ENCODE measurements at regions not wholly inside any gene's neighbourhood (a gene's known extent, or its start where the extent isn't known, plus 50 kb on each side); places are given as distances from the start of the nearest gene placed in this dataset.

GRCh38 chr5:97624886-97625285 lies 441.8 kb upstream of the RIOK2 start:
- no peaks in the 10 kb centered on the region for H3K4me1 ChIP-seq (ENCODE audit: insufficient read depth, low read length, poor library complexity, severe bottlenecking)
- no TSS peak for BruUV-seq (replicated peaks)
- no peak overlapping the region for H3K4me3 ChIP-seq (ENCODE audit: low read depth, low read length, poor library complexity, severe bottlenecking)
- H3K36me3 ChIP-seq (ENCODE audit: insufficient read depth, low read length, poor library complexity, severe bottlenecking) = no peaks in the 10 kb centered on the region
- POLR2A ChIA-PET (ENCODE audit: low non-redundant PET) = no interaction called here
- no peak for DNase-seq (ENCODE audit: low spot score)
- H3K27me3 ChIP-seq (replicated peaks; ENCODE audit: insufficient read depth, low read depth, low read length, poor library complexity) = no peaks in the 10 kb centered on the region
- H3K27ac ChIP-seq (ENCODE audit: low read depth, low read length, poor library complexity, severe bottlenecking) = no peak overlapping the region
- intact Hi-C loops (cut with micrococcal nuclease; ENCODE audit: unreplicated experiment) = no loop called here
- CTCF ChIA-PET = no interaction called here
- TF ChIP-seq CTCF (conservative IDR thresholded peaks at IDR 0.05; ENCODE audit: low read depth, low read length) (no peak), EZH2 (IDR thresholded peaks at IDR 0.05; ENCODE audit: borderline replicate concordance, low read depth, low read length, poor library complexity, severe bottlenecking) (no peak)
- H3K9me3 ChIP-seq (ENCODE audit: low read depth, low read length, poor library complexity, severe bottlenecking) = no peaks in the 10 kb centered on the region

GRCh38 chr5:97627272-97627671 lies 444.2 kb upstream of the RIOK2 start:
- POLR2A ChIA-PET (ENCODE audit: low non-redundant PET) = no interaction called here
- TF ChIP-seq EZH2 (IDR thresholded peaks at IDR 0.05; ENCODE audit: borderline replicate concordance, low read depth, low read length, poor library complexity, severe bottlenecking) = no peak
- no peak for TF ChIP-seq CTCF (conservative IDR thresholded peaks at IDR 0.05; ENCODE audit: low read depth, low read length)
- Histone ChIP-seq H3K4me1 (ENCODE audit: insufficient read depth, low read length, poor library complexity, severe bottlenecking) (no peaks in the 10 kb centered on the region), H3K27me3 (replicated peaks; ENCODE audit: insufficient read depth, low read depth, low read length, poor library complexity) (no peaks in the 10 kb centered on the region), H3K36me3 (ENCODE audit: insufficient read depth, low read length, poor library complexity, severe bottlenecking) (no peaks in the 10 kb centered on the region), H3K4me3 (ENCODE audit: low read depth, low read length, poor library complexity, severe bottlenecking) (no peak overlapping the region), H3K27ac (ENCODE audit: low read depth, low read length, poor library complexity, severe bottlenecking) (no peak overlapping the region), H3K9me3 (ENCODE audit: low read depth, low read length, poor library complexity, severe bottlenecking) (peaks cover 3% of the 10 kb centered on the region)
- BruUV-seq (replicated peaks) = no TSS peak
- intact Hi-C loops (cut with micrococcal nuclease; ENCODE audit: unreplicated experiment) = no loop called here
- CTCF ChIA-PET = no interaction called here
- DNase-seq (ENCODE audit: low spot score) = no peak

GRCh38 chr5:97628031-97628430 lies 445.0 kb upstream of the RIOK2 start:
- ChIA-PET CTCF (no interaction called here), POLR2A (ENCODE audit: low non-redundant PET) (no interaction called here)
- Histone ChIP-seq H3K36me3 (ENCODE audit: insufficient read depth, low read length, poor library complexity, severe bottlenecking) (no peaks in the 10 kb centered on the region), H3K27me3 (replicated peaks; ENCODE audit: insufficient read depth, low read depth, low read length, poor library complexity) (no peaks in the 10 kb centered on the region), H3K4me1 (ENCODE audit: insufficient read depth, low read length, poor library complexity, severe bottlenecking) (no peaks in the 10 kb centered on the region), H3K9me3 (ENCODE audit: low read depth, low read length, poor library complexity, severe bottlenecking) (peaks cover 3% of the 10 kb centered on the region), H3K4me3 (ENCODE audit: low read depth, low read length, poor library complexity, severe bottlenecking) (no peak overlapping the region), H3K27ac (ENCODE audit: low read depth, low read length, poor library complexity, severe bottlenecking) (no peak overlapping the region)
- BruUV-seq (replicated peaks) = no TSS peak
- no peak for TF ChIP-seq EZH2 (IDR thresholded peaks at IDR 0.05; ENCODE audit: borderline replicate concordance, low read depth, low read length, poor library complexity, severe bottlenecking)
- no peak for TF ChIP-seq CTCF (conservative IDR thresholded peaks at IDR 0.05; ENCODE audit: low read depth, low read length)
- intact Hi-C loops (cut with micrococcal nuclease; ENCODE audit: unreplicated experiment) = no loop called here
- no peak for DNase-seq (ENCODE audit: low spot score)
